GM23338 (cell line): ENCODE measurements at regions not wholly inside any gene's neighbourhood (a gene's known extent, or its start where the extent isn't known, plus 50 kb on each side); places are given as distances from the start of the nearest gene placed in this dataset.

Experiments
- ATAC-seq: fragments of 200-7000 bp; cut with Tn5 transposase; 3 replicates; pipeline ENCODE4 v1.9.1; 2020
- DNase-seq: peaks from one replicate; pipeline ENCODE4 v3.0.0-alpha.2; 2015; ENCODE audit warnings: low spot score
- H2AFZ ChIP-seq: fragments of 200-600 bp; sonication (generic); 2 replicates; pipeline ENCODE4 v1.8.0; 2016; ENCODE audit warnings: antibody characterized with exemption, mild to moderate bottlenecking, moderate library complexity
- H3F3A ChIP-seq: fragments of 200-600 bp; sonication (generic); replicated peaks from 2 replicates; pipeline ENCODE4 v1.8.0; 2017; ENCODE audit warnings: antibody characterized with exemption, mixed run types, low read depth
- H3K27ac ChIP-seq: fragments of 200-600 bp; sonication (generic); 2 replicates; pipeline ENCODE4 v1.6.1; 2016; ENCODE audit warnings: low read depth
- H3K27me3 ChIP-seq: fragments of 200-600 bp; sonication (generic); 2 replicates; pipeline ENCODE4 v1.8.0; 2016; ENCODE audit warnings: mild to moderate bottlenecking, mixed run types, moderate library complexity; ENCODE audit not compliant: insufficient read depth
- H3K36me3 ChIP-seq: fragments of 200-600 bp; sonication (generic); 2 replicates; pipeline ENCODE4 v1.8.0; 2016; ENCODE audit warnings: mild to moderate bottlenecking; ENCODE audit not compliant: insufficient read depth
- H3K4me1 ChIP-seq: fragments of 200-600 bp; sonication (generic); 2 replicates; pipeline ENCODE4 v1.8.0; 2016; ENCODE audit warnings: mild to moderate bottlenecking, moderate library complexity; ENCODE audit not compliant: insufficient read depth
- H3K4me2 ChIP-seq: fragments of 200-600 bp; sonication (generic); 2 replicates; pipeline ENCODE4 v1.7.1; 2017; ENCODE audit warnings: mixed run types
- H3K4me3 ChIP-seq: fragments of 200-600 bp; sonication (generic); 2 replicates; pipeline ENCODE4 v1.6.1; 2016; ENCODE audit warnings: mixed run types
- H3K79me2 ChIP-seq: fragments of 200-600 bp; sonication (generic); replicated peaks from 2 replicates; pipeline ENCODE4 v1.8.0; 2017; ENCODE audit warnings: mild to moderate bottlenecking; ENCODE audit not compliant: insufficient read depth
- H3K9me2 ChIP-seq: fragments of 200-600 bp; sonication (generic); 2 replicates; pipeline ENCODE4 v1.8.0; 2017; ENCODE audit not compliant: insufficient read depth
- H4K20me1 ChIP-seq: fragments of 200-600 bp; sonication (generic); replicated peaks from 2 replicates; pipeline ENCODE4 v1.8.0; 2017; ENCODE audit warnings: mild to moderate bottlenecking; ENCODE audit not compliant: insufficient read depth
- H3K27ac Mint-ChIP-seq: 2 replicates; pipeline ENCODE4 v1.8.0; 2020; ENCODE audit warnings: inconsistent platforms, mild to moderate bottlenecking, moderate library complexity, mixed read lengths
- H3K27me3 Mint-ChIP-seq: 3 replicates; pipeline ENCODE4 v1.8.0; 2022; ENCODE audit warnings: low read depth, mild to moderate bottlenecking, moderate library complexity, mixed read lengths, inconsistent platforms; ENCODE audit not compliant: insufficient read depth, poor library complexity
- H3K36me3 Mint-ChIP-seq: 3 replicates; pipeline ENCODE4 v1.8.0; 2021; ENCODE audit warnings: low read depth, mild to moderate bottlenecking, inconsistent platforms, moderate library complexity, mixed read lengths
- H3K4me1 Mint-ChIP-seq: 3 replicates; pipeline ENCODE4 v1.8.0; 2020; ENCODE audit warnings: mild to moderate bottlenecking, inconsistent platforms, mixed read lengths
- H3K4me3 Mint-ChIP-seq: 3 replicates; pipeline ENCODE4 v1.8.0; 2021; ENCODE audit warnings: moderate library complexity, mild to moderate bottlenecking, inconsistent platforms, mixed read lengths
- H3K9me3 Mint-ChIP-seq: 3 replicates; pipeline ENCODE4 v1.8.0; 2020; ENCODE audit warnings: moderate library complexity, mild to moderate bottlenecking, inconsistent platforms, mixed read lengths
- CREB1 ChIP-seq: fragments of 250-450 bp; sonication (Bioruptor Pico); IDR thresholded peaks from 2 replicates; pipeline ENCODE4 v1.5.0; 2020; ENCODE audit warnings: low read depth, mild to moderate bottlenecking, moderate library complexity
- EZH2 ChIP-seq: fragments of 200-600 bp; sonication (generic); IDR thresholded peaks from one replicate; pipeline ENCODE4 v1.8.0; 2017; ENCODE audit warnings: antibody characterized with exemption, mild to moderate bottlenecking, low read depth; ENCODE audit not compliant: unreplicated experiment
- EZH2phosphoT487 ChIP-seq: fragments of 200-600 bp; sonication (generic); IDR thresholded peaks from one replicate; pipeline ENCODE4 v1.8.1; 2018; ENCODE audit warnings: antibody characterized with exemption; ENCODE audit not compliant: unreplicated experiment
- JUNB ChIP-seq: IDR thresholded peaks from one replicate; pipeline ENCODE4 v1.6.1; 2016; ENCODE audit warnings: antibody characterized with exemption; ENCODE audit not compliant: unreplicated experiment
- NANOG ChIP-seq: IDR thresholded peaks from 2 replicates; pipeline ENCODE4 v1.6.1; 2016; ENCODE audit warnings: antibody characterized with exemption, borderline replicate concordance
- POLR2AphosphoS5 ChIP-seq: IDR thresholded peaks from 2 replicates; pipeline ENCODE4 v1.6.1; 2016; ENCODE audit warnings: antibody characterized with exemption, low read depth
- STAT1 ChIP-seq: IDR thresholded peaks from one replicate; pipeline ENCODE4 v1.6.1; 2016; ENCODE audit warnings: antibody characterized with exemption; ENCODE audit not compliant: unreplicated experiment
- ZNF114 ChIP-seq: fragments of 250-450 bp; sonication (Bioruptor Pico); IDR thresholded peaks from 2 replicates; pipeline ENCODE4 v1.5.0; 2020; ENCODE audit warnings: mild to moderate bottlenecking, moderate library complexity
- ZNF331 ChIP-seq: fragments of 250-450 bp; sonication (Bioruptor Pico); IDR thresholded peaks from 2 replicates; pipeline ENCODE4 v1.5.0; 2020; ENCODE audit warnings: low read depth, mild to moderate bottlenecking, moderate library complexity
- ZNF462 ChIP-seq: fragments of 250-450 bp; sonication (Bioruptor Pico); IDR thresholded peaks from 2 replicates; pipeline ENCODE4 v1.5.0; 2020; ENCODE audit warnings: mild to moderate bottlenecking, moderate library complexity
- TF ChIP-seq, protein P1 (sequence below): IDR thresholded peaks from 2 replicates; pipeline ENCODE4 v1.6.1; 2016; ENCODE audit warnings: antibody characterized with exemption
- TF ChIP-seq, protein P2 (sequence below): IDR thresholded peaks from one replicate; pipeline ENCODE4 v1.6.1; 2018; ENCODE audit warnings: antibody characterized with exemption; ENCODE audit not compliant: unreplicated experiment
- TF ChIP-seq, protein P3 (sequence below), 2 experiments: fragments of 200-600 bp in 1 of 2; sonication (generic) in 1 of 2; conservative IDR thresholded peaks; 2 replicates each; pipeline versions ENCODE4 v1.5.1 to v1.6.1; 2016 to 2017; ENCODE audit warnings: antibody characterized with exemption in 2 of 2, low read depth in 2 of 2, mild to moderate bottlenecking in 2 of 2, moderate library complexity in 1 of 2

DNA sequence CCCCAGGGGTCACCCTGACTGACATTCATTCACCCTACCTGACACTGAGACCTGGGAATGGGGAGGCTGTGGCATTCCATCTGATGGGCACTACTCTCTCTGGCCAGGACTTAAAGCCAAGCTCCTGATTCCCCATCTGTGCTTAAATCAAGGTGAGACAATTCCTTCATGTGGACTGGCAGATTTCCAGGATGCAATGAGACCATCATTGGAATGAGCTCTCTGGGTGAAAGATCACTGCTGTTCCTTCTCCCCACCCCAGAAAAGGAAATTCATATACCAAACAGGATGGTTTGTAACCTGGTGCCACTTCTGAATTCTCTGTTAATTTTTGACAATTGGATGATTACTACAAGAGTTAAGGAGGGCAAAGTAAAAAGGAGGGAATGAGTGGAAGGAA lies 354.8 kb downstream of the MID1IP1 start:
- no peaks in the 10 kb centered on the region for H3K27me3 ChIP-seq
- no peaks in the 10 kb centered on the region for H3K27me3 Mint-ChIP-seq
- H3K36me3 ChIP-seq, result no peaks in the 10 kb centered on the region
- no peaks in the 10 kb centered on the region for H3K36me3 Mint-ChIP-seq
- no peaks in the 10 kb centered on the region; the same call in 1 of the 2 replicates for H3K4me1 ChIP-seq
- no peaks in the 10 kb centered on the region for H4K20me1 ChIP-seq
- no peak overlapping the region for H3K4me3 ChIP-seq
- DNase-seq, result no peak
- H3K9me2 ChIP-seq, result no peaks in the 10 kb centered on the region
- no peak overlapping the region for H3K4me2 ChIP-seq
- H2AFZ ChIP-seq, result no peak overlapping the region
- H3K9me3 Mint-ChIP-seq, result no peaks in the 10 kb centered on the region
- H3K27ac ChIP-seq, result no peak overlapping the region
- H3K4me3 Mint-ChIP-seq, result no peak overlapping the region
- H3K4me1 Mint-ChIP-seq, result peaks cover 17% of the 10 kb centered on the region; the same call in 2 of the 3 replicates
- no peaks in the 10 kb centered on the region for H3K79me2 ChIP-seq
- TF ChIP-seq POLR2AphosphoS5 (no peak), ZNF114 (CRISPR knock-in tag) (no peak), ZNF331 (CRISPR knock-in tag) (no peak), EZH2 (no peak), EZH2phosphoT487 (no peak), NANOG (no peak), CREB1 (no peak), ZNF462 (no peak), STAT1 (no peak), JUNB (no peak)
- TF ChIP-seq, protein P1, sequence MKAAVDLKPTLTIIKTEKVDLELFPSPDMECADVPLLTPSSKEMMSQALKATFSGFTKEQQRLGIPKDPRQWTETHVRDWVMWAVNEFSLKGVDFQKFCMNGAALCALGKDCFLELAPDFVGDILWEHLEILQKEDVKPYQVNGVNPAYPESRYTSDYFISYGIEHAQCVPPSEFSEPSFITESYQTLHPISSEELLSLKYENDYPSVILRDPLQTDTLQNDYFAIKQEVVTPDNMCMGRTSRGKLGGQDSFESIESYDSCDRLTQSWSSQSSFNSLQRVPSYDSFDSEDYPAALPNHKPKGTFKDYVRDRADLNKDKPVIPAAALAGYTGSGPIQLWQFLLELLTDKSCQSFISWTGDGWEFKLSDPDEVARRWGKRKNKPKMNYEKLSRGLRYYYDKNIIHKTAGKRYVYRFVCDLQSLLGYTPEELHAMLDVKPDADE, result no peak
- TF ChIP-seq, protein P2, sequence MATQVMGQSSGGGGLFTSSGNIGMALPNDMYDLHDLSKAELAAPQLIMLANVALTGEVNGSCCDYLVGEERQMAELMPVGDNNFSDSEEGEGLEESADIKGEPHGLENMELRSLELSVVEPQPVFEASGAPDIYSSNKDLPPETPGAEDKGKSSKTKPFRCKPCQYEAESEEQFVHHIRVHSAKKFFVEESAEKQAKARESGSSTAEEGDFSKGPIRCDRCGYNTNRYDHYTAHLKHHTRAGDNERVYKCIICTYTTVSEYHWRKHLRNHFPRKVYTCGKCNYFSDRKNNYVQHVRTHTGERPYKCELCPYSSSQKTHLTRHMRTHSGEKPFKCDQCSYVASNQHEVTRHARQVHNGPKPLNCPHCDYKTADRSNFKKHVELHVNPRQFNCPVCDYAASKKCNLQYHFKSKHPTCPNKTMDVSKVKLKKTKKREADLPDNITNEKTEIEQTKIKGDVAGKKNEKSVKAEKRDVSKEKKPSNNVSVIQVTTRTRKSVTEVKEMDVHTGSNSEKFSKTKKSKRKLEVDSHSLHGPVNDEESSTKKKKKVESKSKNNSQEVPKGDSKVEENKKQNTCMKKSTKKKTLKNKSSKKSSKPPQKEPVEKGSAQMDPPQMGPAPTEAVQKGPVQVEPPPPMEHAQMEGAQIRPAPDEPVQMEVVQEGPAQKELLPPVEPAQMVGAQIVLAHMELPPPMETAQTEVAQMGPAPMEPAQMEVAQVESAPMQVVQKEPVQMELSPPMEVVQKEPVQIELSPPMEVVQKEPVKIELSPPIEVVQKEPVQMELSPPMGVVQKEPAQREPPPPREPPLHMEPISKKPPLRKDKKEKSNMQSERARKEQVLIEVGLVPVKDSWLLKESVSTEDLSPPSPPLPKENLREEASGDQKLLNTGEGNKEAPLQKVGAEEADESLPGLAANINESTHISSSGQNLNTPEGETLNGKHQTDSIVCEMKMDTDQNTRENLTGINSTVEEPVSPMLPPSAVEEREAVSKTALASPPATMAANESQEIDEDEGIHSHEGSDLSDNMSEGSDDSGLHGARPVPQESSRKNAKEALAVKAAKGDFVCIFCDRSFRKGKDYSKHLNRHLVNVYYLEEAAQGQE, result no peak
- TF ChIP-seq, protein P3, sequence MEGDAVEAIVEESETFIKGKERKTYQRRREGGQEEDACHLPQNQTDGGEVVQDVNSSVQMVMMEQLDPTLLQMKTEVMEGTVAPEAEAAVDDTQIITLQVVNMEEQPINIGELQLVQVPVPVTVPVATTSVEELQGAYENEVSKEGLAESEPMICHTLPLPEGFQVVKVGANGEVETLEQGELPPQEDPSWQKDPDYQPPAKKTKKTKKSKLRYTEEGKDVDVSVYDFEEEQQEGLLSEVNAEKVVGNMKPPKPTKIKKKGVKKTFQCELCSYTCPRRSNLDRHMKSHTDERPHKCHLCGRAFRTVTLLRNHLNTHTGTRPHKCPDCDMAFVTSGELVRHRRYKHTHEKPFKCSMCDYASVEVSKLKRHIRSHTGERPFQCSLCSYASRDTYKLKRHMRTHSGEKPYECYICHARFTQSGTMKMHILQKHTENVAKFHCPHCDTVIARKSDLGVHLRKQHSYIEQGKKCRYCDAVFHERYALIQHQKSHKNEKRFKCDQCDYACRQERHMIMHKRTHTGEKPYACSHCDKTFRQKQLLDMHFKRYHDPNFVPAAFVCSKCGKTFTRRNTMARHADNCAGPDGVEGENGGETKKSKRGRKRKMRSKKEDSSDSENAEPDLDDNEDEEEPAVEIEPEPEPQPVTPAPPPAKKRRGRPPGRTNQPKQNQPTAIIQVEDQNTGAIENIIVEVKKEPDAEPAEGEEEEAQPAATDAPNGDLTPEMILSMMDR (conservative IDR thresholded peaks at IDR 0.05; ENCODE audit: low read depth in 2 of 2), result no peak
- no peak for ATAC-seq
- no peak overlapping the region for H3K27ac Mint-ChIP-seq
- H3F3A ChIP-seq, result no peaks in the 10 kb centered on the region
